ENCODE measurements at regions not wholly inside any gene's neighbourhood (a gene's known extent, or its start where the extent isn't known, plus 50 kb on each side); places are given as distances from the start of the nearest gene placed in this dataset.
"Not testable (repeated sequence)": the region's sequence is repeated elsewhere in the genome, so short reads cannot be mapped to it uniquely, and the experiment has no call there.

- peaks cover 34% of the 10 kb centered on the region for H3K4me1 Mint-ChIP-seq (ENCODE audit: low read depth)
- intact Hi-C loops (cut with micrococcal nuclease) = no loop called here
These were observed 194.9 kb upstream of the ZNF184 start for GRCh38 chr6:27667657-27668441.

GRCh38 chr6:27667016-27667656 lies 194.2 kb upstream of the ZNF184 start:
- Mint-ChIP-seq H3K27me3 (peaks cover 87% of the 10 kb centered on the region), H3K36me3 (ENCODE audit: low read depth) (no peaks in the 10 kb centered on the region), H3K4me3 (no peak overlapping the region), H3K9me3 (no peaks in the 10 kb centered on the region), H3K4me1 (ENCODE audit: low read depth) (peaks cover 28% of the 10 kb centered on the region), H3K27ac (no peak overlapping the region)
- intact Hi-C loops (cut with micrococcal nuclease) = no loop called here

More at GRCh38 chr6:27667657-27668441, 194.9 kb upstream of the ZNF184 start:
- H3K9me3 Mint-ChIP-seq = peaks cover 5% of the 10 kb centered on the region
- no peak overlapping the region for H3K4me3 Mint-ChIP-seq
- H3K27ac Mint-ChIP-seq = no peak overlapping the region
- peaks cover 88% of the 10 kb centered on the region for H3K27me3 Mint-ChIP-seq
- no peaks in the 10 kb centered on the region for H3K36me3 Mint-ChIP-seq (ENCODE audit: low read depth)

GRCh38 chr6:27662769-27663168 lies 189.9 kb upstream of the ZNF184 start:
- intact Hi-C loops (cut with micrococcal nuclease) = no loop called here
- peaks cover 51% of the 10 kb centered on the region for H3K27me3 Mint-ChIP-seq
- H3K4me1 Mint-ChIP-seq (ENCODE audit: low read depth) = peaks cover 2% of the 10 kb centered on the region
- H3K27ac Mint-ChIP-seq = no peak overlapping the region
- no peaks in the 10 kb centered on the region for H3K9me3 Mint-ChIP-seq
- H3K4me3 Mint-ChIP-seq = no peak overlapping the region
- no peaks in the 10 kb centered on the region for H3K36me3 Mint-ChIP-seq (ENCODE audit: low read depth)

GRCh38 chr6:27662212-27662611 lies 189.3 kb upstream of the ZNF184 start:
- peaks cover 45% of the 10 kb centered on the region for H3K27me3 Mint-ChIP-seq
- H3K36me3 Mint-ChIP-seq (ENCODE audit: low read depth); H3K4me1 Mint-ChIP-seq (ENCODE audit: low read depth); H3K9me3 Mint-ChIP-seq; H3K27ac Mint-ChIP-seq; H3K4me3 Mint-ChIP-seq; intact Hi-C loops (cut with micrococcal nuclease): not testable (repeated sequence)

GRCh38 chr6:27653143-27653825 lies 180.4 kb upstream of the ZNF184 start:
- H3K4me3 Mint-ChIP-seq; H3K36me3 Mint-ChIP-seq (ENCODE audit: low read depth); H3K9me3 Mint-ChIP-seq; intact Hi-C loops (cut with micrococcal nuclease); H3K27ac Mint-ChIP-seq; H3K4me1 Mint-ChIP-seq (ENCODE audit: low read depth): not testable (repeated sequence)
- peaks cover 62% of the 10 kb centered on the region for H3K27me3 Mint-ChIP-seq

- Mint-ChIP-seq H3K4me3 (no peak overlapping the region), H3K9me3 (peaks cover 7% of the 10 kb centered on the region), H3K4me1 (ENCODE audit: low read depth) (no peaks in the 10 kb centered on the region), H3K36me3 (ENCODE audit: low read depth) (no peaks in the 10 kb centered on the region), H3K27me3 (peaks cover 60% of the 10 kb centered on the region), H3K27ac (no peak overlapping the region)
- intact Hi-C loops (cut with micrococcal nuclease) = no loop called here
These were observed 178.4 kb upstream of the ZNF184 start for GRCh38 chr6:27651371-27651732.

- intact Hi-C loops (cut with micrococcal nuclease) = no loop called here
- H3K27ac Mint-ChIP-seq = no peak overlapping the region
- H3K4me1 Mint-ChIP-seq (ENCODE audit: low read depth) = no peaks in the 10 kb centered on the region
- H3K9me3 Mint-ChIP-seq = peaks cover 7% of the 10 kb centered on the region
- peaks cover 58% of the 10 kb centered on the region for H3K27me3 Mint-ChIP-seq
- H3K4me3 Mint-ChIP-seq = no peak overlapping the region
- H3K36me3 Mint-ChIP-seq (ENCODE audit: low read depth) = no peaks in the 10 kb centered on the region
These were observed 177.9 kb upstream of the ZNF184 start for GRCh38 chr6:27650620-27651370.

GRCh38 chr6:27644528-27644927 lies 171.6 kb upstream of the ZNF184 start:
- Mint-ChIP-seq H3K9me3 (peaks cover 12% of the 10 kb centered on the region), H3K27me3 (peaks cover 13% of the 10 kb centered on the region), H3K4me3 (no peak overlapping the region), H3K4me1 (ENCODE audit: low read depth) (no peaks in the 10 kb centered on the region), H3K27ac (no peak overlapping the region), H3K36me3 (ENCODE audit: low read depth) (no peaks in the 10 kb centered on the region)
- intact Hi-C loops (cut with micrococcal nuclease) = no loop called here

- H3K9me3 Mint-ChIP-seq = peaks cover 16% of the 10 kb centered on the region
- H3K27me3 Mint-ChIP-seq = peaks cover 9% of the 10 kb centered on the region
- H3K27ac Mint-ChIP-seq = no peak overlapping the region
- intact Hi-C loops (cut with micrococcal nuclease) = no loop called here
- H3K4me3 Mint-ChIP-seq = no peak overlapping the region
- H3K4me1 Mint-ChIP-seq (ENCODE audit: low read depth) = no peaks in the 10 kb centered on the region
- no peaks in the 10 kb centered on the region for H3K36me3 Mint-ChIP-seq (ENCODE audit: low read depth)
These were observed 170.0 kb upstream of the ZNF184 start for GRCh38 chr6:27642744-27643456.

- H3K36me3 Mint-ChIP-seq (ENCODE audit: low read depth); H3K27ac Mint-ChIP-seq; intact Hi-C loops (cut with micrococcal nuclease); H3K4me1 Mint-ChIP-seq (ENCODE audit: low read depth); H3K4me3 Mint-ChIP-seq: not testable (repeated sequence)
- Mint-ChIP-seq H3K9me3 (peaks cover 22% of the 10 kb centered on the region), H3K27me3 (peaks cover 27% of the 10 kb centered on the region)
These were observed 163.0 kb upstream of the ZNF184 start for GRCh38 chr6:27635886-27636285.

GRCh38 chr6:27633221-27633688 lies 160.3 kb upstream of the ZNF184 start:
- H3K4me3 Mint-ChIP-seq; intact Hi-C loops (cut with micrococcal nuclease); H3K4me1 Mint-ChIP-seq (ENCODE audit: low read depth); H3K36me3 Mint-ChIP-seq (ENCODE audit: low read depth); H3K27ac Mint-ChIP-seq: not testable (repeated sequence)
- H3K9me3 Mint-ChIP-seq = peaks cover 16% of the 10 kb centered on the region
- H3K27me3 Mint-ChIP-seq = peaks cover 48% of the 10 kb centered on the region

- Mint-ChIP-seq H3K4me3 (no peak overlapping the region), H3K27me3 (peaks cover 51% of the 10 kb centered on the region)
These were observed 158.7 kb upstream of the ZNF184 start for GRCh38 chr6:27631609-27631916.

GRCh38 chr6:27630727-27631608 lies 158.1 kb upstream of the ZNF184 start:
- no peaks in the 10 kb centered on the region for H3K36me3 Mint-ChIP-seq (ENCODE audit: low read depth)
- intact Hi-C loops (cut with micrococcal nuclease) = no loop called here
- H3K27me3 Mint-ChIP-seq = peaks cover 47% of the 10 kb centered on the region
- peaks cover 9% of the 10 kb centered on the region for H3K9me3 Mint-ChIP-seq
- H3K4me1 Mint-ChIP-seq (ENCODE audit: low read depth) = no peaks in the 10 kb centered on the region
- H3K4me3 Mint-ChIP-seq = no peak overlapping the region
- H3K27ac Mint-ChIP-seq = no peak overlapping the region

More at GRCh38 chr6:27631609-27631916, 158.7 kb upstream of the ZNF184 start:
- H3K4me1 Mint-ChIP-seq (ENCODE audit: low read depth) = no peaks in the 10 kb centered on the region
- peaks cover 9% of the 10 kb centered on the region for H3K9me3 Mint-ChIP-seq
- no peaks in the 10 kb centered on the region for H3K36me3 Mint-ChIP-seq (ENCODE audit: low read depth)
- no peak overlapping the region for H3K27ac Mint-ChIP-seq
- intact Hi-C loops (cut with micrococcal nuclease) = no loop called here
